22Rv1 (cell line): ENCODE measurements at regions not wholly inside any gene's neighbourhood (a gene's known extent, or its start where the extent isn't known, plus 50 kb on each side); places are given as distances from the start of the nearest gene placed in this dataset.

Source experiments
- H3K27ac ChIP-seq: fragments of 450-650 bp; 2 replicates; pipeline ENCODE4 v1.5.1; 2017
- ZFX ChIP-seq: fragments of 450-650 bp; IDR thresholded peaks from 2 replicates; pipeline ENCODE4 v1.6.1; 2017; ENCODE audit warnings: antibody characterized with exemption, borderline replicate concordance
- TF ChIP-seq, protein P1 (sequence below): fragments of 450-650 bp; IDR thresholded peaks from 2 replicates; pipeline ENCODE4 v1.5.1; 2017; ENCODE audit warnings: mild to moderate bottlenecking

- H3K27ac ChIP-seq: no peak overlapping the region
- TF ChIP-seq, protein P1, sequence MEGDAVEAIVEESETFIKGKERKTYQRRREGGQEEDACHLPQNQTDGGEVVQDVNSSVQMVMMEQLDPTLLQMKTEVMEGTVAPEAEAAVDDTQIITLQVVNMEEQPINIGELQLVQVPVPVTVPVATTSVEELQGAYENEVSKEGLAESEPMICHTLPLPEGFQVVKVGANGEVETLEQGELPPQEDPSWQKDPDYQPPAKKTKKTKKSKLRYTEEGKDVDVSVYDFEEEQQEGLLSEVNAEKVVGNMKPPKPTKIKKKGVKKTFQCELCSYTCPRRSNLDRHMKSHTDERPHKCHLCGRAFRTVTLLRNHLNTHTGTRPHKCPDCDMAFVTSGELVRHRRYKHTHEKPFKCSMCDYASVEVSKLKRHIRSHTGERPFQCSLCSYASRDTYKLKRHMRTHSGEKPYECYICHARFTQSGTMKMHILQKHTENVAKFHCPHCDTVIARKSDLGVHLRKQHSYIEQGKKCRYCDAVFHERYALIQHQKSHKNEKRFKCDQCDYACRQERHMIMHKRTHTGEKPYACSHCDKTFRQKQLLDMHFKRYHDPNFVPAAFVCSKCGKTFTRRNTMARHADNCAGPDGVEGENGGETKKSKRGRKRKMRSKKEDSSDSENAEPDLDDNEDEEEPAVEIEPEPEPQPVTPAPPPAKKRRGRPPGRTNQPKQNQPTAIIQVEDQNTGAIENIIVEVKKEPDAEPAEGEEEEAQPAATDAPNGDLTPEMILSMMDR: no peak
- no peak for TF ChIP-seq ZFX
Observed at GRCh38 chr3:55207744-55208143, 279.4 kb downstream of the WNT5A start.

GRCh38 chr3:55205990-55206389 is 278.1 kb upstream of the LRTM1 start:
- TF ChIP-seq, protein P1: no peak
- no peak for TF ChIP-seq ZFX
- H3K27ac ChIP-seq: no peak overlapping the region

GRCh38 chr3:55204417-55204816 is 276.6 kb upstream of the LRTM1 start:
- TF ChIP-seq ZFX: no peak
- no peak overlapping the region for H3K27ac ChIP-seq

DNA sequence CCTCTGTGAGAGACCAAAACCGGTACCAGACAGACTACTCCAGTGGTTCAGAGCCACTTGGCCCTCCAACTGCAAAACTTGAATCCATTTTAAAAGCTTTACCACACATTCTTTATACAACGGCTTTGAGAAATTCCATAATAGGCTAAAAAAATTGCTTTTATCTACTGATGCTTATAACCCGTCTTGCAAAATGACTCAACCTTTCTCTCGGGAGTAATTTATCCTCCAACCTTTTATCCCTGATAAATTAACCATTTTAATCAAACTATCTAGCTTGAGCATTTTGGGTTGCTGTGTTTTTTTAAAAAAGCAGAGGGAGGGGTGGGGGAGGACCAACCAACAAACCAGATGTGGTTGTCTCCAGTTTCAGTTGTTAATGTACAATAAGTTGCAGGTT is 275.7 kb upstream of the LRTM1 start:
- H3K27ac ChIP-seq: no peak overlapping the region
- TF ChIP-seq, protein P1: no peak
- no peak for TF ChIP-seq ZFX

GRCh38 chr3:55203006-55203405 is 275.1 kb upstream of the LRTM1 start:
- H3K27ac ChIP-seq: no peak overlapping the region
- no peak for TF ChIP-seq ZFX
- TF ChIP-seq, protein P1: no peak

DNA sequence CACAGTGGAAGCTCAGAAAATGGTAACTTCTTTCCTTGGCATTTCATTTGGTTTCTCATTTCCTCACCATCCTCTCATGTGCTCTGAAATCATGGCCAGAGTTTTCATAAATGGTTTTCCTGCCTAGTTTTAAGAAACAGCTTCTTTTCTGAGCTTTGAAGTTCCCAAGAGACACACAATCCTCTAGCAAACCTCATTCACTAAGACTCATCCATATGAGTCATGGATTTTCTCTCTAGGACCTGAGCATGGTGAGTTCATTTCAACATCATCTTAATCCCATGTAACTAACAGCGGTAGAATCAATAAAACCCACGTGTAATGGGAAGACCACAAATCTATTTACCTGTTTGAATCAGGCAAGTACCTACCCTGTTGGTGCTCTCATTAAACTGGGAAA is 274.5 kb upstream of the LRTM1 start:
- TF ChIP-seq ZFX: no peak
- TF ChIP-seq, protein P1: no peak
- no peak overlapping the region for H3K27ac ChIP-seq

DNA sequence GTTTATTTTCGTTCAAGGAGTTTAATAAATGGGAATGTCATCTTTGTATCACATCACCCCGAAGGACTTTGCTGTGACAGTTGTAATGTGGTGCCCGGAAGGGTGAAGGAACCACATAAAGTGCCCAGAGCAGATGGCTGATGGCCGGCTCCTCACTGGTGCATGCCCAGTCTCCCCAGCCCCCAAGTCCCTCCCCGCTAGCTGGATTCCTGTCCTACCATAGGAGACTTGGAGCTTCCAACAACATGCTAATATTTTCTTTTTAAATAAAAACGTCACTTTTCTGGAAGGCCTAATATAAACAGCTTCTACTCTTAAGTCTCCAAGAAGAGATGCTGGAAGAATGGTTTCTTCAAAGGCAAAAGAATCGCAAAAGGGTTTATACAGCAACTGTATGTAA is 273.9 kb upstream of the LRTM1 start:
- TF ChIP-seq, protein P1: no peak
- no peak for TF ChIP-seq ZFX
- H3K27ac ChIP-seq: no peak overlapping the region

GRCh38 chr3:55200906-55201305 is 273.0 kb upstream of the LRTM1 start:
- H3K27ac ChIP-seq: no peak overlapping the region
- TF ChIP-seq, protein P1: no peak
- TF ChIP-seq ZFX: no peak
